ENCODE measurements at regions not wholly inside any gene's neighbourhood (a gene's known extent, or its start where the extent isn't known, plus 50 kb on each side); places are given as distances from the start of the nearest gene placed in this dataset.

- Histone ChIP-seq H3K4me3 (ENCODE audit: low read depth, low read length) (no peak overlapping the region), H3K9me3 (ENCODE audit: control insufficient read depth, insufficient read depth, low read length) (no peaks in the 10 kb centered on the region; the same call in 1 of the 2 replicates), H3K27ac (ENCODE audit: low read depth, low read length) (no peak overlapping the region), H3K27me3 (ENCODE audit: control insufficient read depth, insufficient read depth, low read length) (no peaks in the 10 kb centered on the region)
- TF ChIP-seq CTCF (IDR thresholded peaks at IDR 0.05; ENCODE audit: low read depth, low read length), result no peak
- CTCF ChIA-PET, result no interaction called here
- POLR2A ChIA-PET, result no interaction called here
- DNase-seq (ENCODE audit: low read depth, low spot score), result no peak
Measured at GRCh38 chr17:77498791-77499698, 358.3 kb downstream of the SEC14L1 start.

GRCh38 chr17:77499699-77500435, 359.1 kb downstream of the SEC14L1 start:
- no peak overlapping the region for H3K27ac ChIP-seq (ENCODE audit: low read depth, low read length)
- TF ChIP-seq CTCF (IDR thresholded peaks at IDR 0.05; ENCODE audit: low read depth, low read length), result no peak
- ChIA-PET CTCF (no interaction called here), POLR2A (no interaction called here)
- DNase-seq (ENCODE audit: low read depth, low spot score), result no peak
- H3K27me3 ChIP-seq (ENCODE audit: control insufficient read depth, insufficient read depth, low read length), result no peaks in the 10 kb centered on the region
- H3K4me3 ChIP-seq (ENCODE audit: low read depth, low read length), result no peak overlapping the region
- H3K9me3 ChIP-seq (ENCODE audit: control insufficient read depth, insufficient read depth, low read length), result no peaks in the 10 kb centered on the region; the same call in 1 of the 2 replicates

GRCh38 chr17:77501101-77501566, 360.4 kb downstream of the SEC14L1 start:
- POLR2A ChIA-PET, result no interaction called here
- no peak overlapping the region for H3K27ac ChIP-seq (ENCODE audit: low read depth, low read length)
- CTCF ChIA-PET, result interaction anchor here (0.7 to 1.4 kb wide), 6 partner anchors 11 to 514 kb away, joined by 3 to 5 read pairs (median 3); no protein-coding TSS in a partner anchor
- no peaks in the 10 kb centered on the region; the same call in 1 of the 2 replicates for H3K9me3 ChIP-seq (ENCODE audit: control insufficient read depth, insufficient read depth, low read length)
- no peak overlapping the region for H3K4me3 ChIP-seq (ENCODE audit: low read depth, low read length)
- H3K27me3 ChIP-seq (ENCODE audit: control insufficient read depth, insufficient read depth, low read length), result no peaks in the 10 kb centered on the region
- peak; percentile 49 for TF ChIP-seq CTCF (IDR thresholded peaks at IDR 0.05; ENCODE audit: low read depth, low read length)
- no peak for DNase-seq (ENCODE audit: low read depth, low spot score)

- H3K27me3 ChIP-seq (ENCODE audit: control insufficient read depth, insufficient read depth, low read length), result no peaks in the 10 kb centered on the region
- ChIA-PET POLR2A (interaction anchor here (0.6 kb wide), 1 partner anchor 456 kb away, joined by 4 read pairs; no protein-coding TSS in a partner anchor), CTCF (interaction anchor here (0.6 to 1.4 kb wide), 6 partner anchors 10 to 513 kb away, joined by 3 to 5 read pairs (median 3); no protein-coding TSS in a partner anchor)
- no peak overlapping the region for H3K4me3 ChIP-seq (ENCODE audit: low read depth, low read length)
- no peak for DNase-seq (ENCODE audit: low read depth, low spot score)
- no peak for TF ChIP-seq CTCF (IDR thresholded peaks at IDR 0.05; ENCODE audit: low read depth, low read length)
- no peak overlapping the region for H3K27ac ChIP-seq (ENCODE audit: low read depth, low read length)
- H3K9me3 ChIP-seq (ENCODE audit: control insufficient read depth, insufficient read depth, low read length), result no peaks in the 10 kb centered on the region; the same call in 1 of the 2 replicates
Measured at GRCh38 chr17:77501751-77502625, 361.2 kb downstream of the SEC14L1 start.
